Urothelium cell line (cell line): ENCODE measurements at regions not wholly inside any gene's neighbourhood (a gene's known extent, or its start where the extent isn't known, plus 50 kb on each side); places are given as distances from the start of the nearest gene placed in this dataset.
"Not testable (repeated sequence)": the region's sequence is repeated elsewhere in the genome, so short reads cannot be mapped to it uniquely, and the experiment has no call there.

Experiments
- DNase-seq: peaks from one replicate; pipeline ENCODE4 v3.0.0; 2011; ENCODE audit warnings: low spot score, mixed read lengths
- FAIRE-seq: peaks from 2 replicates; lab custom pipeline; 2011; peaks lifted over from hg19 to GRCh38; lab: Jason Lieb, UNC

- FAIRE-seq = no peak
- DNase-seq = no peak
Observed at GRCh38 chr9:106038266-106039001, 344.1 kb downstream of the TMEM38B start.

DNA sequence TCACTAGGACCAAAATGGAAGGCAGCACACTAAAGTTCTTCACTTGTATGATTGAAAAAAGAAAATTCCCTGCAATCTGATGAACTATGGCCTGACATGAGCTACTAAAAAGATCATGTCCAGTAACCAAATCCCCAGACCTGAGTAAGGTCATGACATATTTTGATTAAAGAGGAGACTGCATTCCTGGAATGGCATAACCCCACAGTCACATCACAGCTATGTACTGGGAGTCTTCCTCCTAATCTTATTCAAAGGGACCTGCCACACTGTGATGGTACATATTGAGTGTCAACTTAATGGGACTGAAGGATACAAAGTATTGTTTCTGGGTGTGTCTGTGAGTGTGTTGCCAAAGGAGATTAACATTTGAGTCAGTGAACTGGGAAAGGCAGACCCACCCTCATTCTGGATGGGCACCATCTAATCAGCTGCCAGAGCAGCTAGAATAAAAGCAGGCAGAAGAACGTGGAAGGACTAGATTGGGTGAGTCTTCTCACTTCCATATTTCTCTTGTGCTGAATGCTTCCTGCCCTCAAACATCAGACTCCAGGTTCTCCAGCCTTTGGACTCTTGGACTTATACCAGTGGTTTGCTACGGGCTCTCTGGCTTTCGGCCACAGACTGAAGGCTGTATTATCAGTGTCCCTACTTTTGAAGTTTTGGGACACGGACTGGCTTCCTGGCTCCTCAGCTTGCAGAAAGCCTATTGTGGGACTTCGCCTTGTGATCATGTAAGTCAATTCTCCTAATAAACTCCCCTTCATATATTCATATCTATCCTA, 345.0 kb downstream of the TMEM38B start:
- FAIRE-seq = no peak
- DNase-seq = no peak

DNA sequence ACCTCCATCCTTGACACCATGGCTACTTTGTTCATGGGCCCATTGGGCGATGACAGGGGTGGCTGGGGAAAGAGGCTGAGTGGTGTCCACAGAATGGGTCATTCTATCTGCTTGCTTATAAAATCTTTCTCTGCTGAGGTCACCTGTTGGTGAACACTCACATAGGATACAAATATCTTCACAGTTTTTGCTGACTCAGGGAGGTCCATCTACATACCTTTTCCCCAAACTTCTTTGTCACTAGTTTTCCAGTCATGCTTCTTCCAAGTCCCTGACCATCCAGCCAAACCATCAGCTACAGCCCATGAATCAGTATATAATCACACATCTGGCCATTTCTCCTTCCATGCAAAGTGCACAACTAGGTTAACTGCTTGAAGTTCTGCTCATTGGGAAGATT, 347.6 kb downstream of the TMEM38B start:
- DNase-seq, FAIRE-seq: not testable (repeated sequence)

- FAIRE-seq = no peak
- DNase-seq = no peak
Observed at GRCh38 chr9:106051545-106051944, 357.2 kb downstream of the TMEM38B start.

DNA sequence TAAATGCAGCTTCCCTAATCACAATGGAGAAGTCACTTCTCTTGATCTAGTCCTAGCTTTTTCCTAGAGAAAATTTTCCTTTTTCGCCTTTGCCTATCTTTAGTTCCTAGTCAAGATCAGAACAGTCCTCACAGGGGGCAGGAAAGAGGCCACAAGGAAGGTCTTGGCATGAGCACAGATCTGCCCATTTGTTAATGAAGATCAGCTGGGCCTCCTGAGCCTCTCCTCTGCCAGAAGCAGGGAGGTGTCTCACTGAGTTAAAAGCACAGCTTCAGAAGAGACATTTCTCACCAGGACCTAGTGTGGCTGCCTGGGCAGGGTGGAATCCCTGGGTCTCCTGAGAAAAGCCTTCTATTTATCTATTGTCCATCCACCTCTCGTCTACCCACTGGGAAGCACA, 357.8 kb downstream of the TMEM38B start:
- no peak for FAIRE-seq

DNA sequence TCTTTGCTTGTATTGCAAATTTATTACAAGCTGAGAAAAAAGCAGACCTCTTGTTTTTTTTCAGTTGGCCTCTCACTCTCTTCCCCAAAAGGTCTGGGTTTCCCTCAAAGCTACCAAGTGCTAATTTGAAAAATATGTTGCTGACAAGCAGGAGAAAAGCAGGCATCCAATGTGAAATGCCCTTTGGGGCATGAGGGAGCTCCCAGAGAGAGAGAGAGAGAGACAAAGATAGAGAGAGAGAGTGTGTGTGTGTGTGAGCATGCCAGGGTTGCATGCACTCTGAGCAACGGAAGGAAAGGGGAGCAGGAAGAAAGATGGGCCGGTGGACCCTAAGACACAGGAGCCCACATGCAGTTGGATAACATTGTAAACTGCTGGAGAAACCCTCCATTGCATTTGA, 358.4 kb downstream of the TMEM38B start:
- DNase-seq (no peak), FAIRE-seq (no peak)

More for the DNA sequence above, 357.8 kb downstream of the TMEM38B start:
- DNase-seq = no peak

GRCh38 chr9:106056328-106056727, 362.0 kb downstream of the TMEM38B start:
- DNase-seq (no peak), FAIRE-seq (no peak)

DNA sequence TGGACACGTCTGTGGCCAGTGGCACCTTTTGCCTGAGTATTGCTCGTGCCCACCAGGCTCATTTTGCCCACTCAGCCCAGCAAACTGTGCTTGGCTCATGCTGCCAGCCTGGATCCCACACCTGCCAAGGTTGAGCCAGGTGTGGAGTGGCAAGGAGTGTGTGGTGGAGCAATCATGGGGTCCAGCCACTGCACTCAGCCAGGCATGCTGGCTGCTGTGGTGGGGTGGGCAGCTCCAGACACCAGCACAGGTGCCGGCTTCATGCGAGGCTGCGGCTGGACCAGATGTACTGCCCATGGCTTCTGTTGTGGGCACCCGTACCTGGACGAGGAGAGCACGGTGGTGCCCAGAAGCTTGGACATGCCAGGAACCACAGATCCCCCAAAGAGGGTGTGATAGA, 364.1 kb downstream of the TMEM38B start:
- FAIRE-seq (no peak), DNase-seq (no peak)

GRCh38 chr9:106059886-106060285, 365.5 kb downstream of the TMEM38B start:
- no peak for DNase-seq
- FAIRE-seq = no peak

DNA sequence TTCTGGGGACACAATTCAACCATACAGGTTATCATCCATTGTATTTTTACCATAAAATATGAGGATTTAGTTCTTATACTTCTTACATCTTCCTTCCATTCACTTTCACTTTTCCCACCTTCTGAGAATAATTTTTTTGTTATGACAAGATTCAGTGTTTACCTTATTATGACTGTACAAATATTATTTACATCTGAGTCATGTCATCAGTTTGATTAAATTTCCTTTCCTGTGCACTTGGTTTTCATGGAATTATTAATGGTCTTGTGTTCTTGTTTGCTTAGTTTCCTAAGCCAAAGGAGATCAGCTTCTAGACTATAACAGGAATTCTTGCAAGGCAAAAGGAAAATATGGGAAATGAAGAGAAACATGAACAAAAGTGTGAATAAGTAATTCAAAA, 366.5 kb downstream of the TMEM38B start:
- no peak for FAIRE-seq
- no peak for DNase-seq

DNA sequence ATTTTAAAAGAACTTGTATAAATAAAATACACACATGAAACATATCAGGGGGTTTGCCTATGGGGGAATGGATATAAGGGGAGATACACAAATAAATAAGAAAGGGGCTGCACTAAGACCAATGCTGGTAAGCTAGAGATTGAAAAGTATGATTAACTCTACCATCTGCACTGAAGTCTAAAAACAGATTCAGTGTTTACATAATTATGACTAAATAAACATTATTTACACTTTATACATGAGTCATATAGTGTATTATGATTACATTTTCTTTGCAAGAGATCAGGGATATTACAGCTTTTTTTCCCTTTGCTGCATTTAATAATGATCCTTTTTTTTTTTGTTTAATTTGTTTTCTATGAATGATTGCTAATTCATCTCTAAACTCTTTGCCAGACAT, 367.9 kb downstream of the TMEM38B start:
- FAIRE-seq = no peak
- no peak for DNase-seq

DNA sequence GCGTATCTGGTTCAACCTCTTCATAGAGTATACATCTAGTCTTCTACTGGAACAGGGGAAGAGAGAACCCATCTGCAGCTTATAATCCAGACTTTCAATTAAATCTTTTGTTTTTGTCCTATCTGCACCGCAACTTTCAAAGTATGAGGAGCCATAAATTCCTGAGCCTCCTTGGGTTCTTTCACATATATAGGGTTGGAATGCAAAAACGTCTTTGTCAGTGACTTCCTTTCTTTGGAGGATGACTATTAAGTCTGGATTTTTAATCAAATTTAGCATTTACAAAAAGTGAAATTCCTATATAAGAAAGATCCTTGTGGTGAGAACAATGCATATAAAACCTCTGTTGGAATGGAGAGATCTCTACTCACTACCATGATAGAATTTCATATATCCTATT, 370.8 kb downstream of the TMEM38B start:
- no peak for FAIRE-seq
- no peak for DNase-seq

DNA sequence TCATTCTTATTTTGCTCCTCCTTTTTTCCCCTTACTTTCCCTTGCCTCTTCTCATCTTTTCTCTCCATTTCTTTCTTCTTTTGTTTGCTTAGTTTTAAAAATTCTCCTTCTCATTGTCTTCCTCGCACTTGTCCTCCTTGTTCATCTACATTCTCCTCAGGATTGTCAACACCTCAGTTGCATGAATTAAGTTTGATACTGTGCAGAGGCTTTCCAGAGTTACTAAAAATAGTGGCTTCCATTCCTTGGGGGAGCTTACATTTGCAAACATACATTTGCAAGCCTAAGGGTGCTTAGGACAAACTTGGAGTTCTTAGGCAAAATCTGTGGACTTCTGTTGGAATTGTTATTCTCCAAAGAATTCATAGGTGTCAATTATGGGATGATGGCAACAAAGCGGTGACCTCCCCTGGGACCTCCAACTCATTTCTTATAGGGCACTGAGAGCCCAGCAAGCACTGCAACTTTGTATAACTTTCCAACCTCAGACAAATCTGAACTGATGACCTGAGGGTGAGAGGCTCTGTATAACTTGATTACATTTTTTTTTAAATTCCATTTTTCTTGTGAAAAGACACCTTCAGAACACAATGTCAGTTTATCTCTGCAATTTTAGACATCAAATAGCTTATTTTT, 371.4 kb downstream of the TMEM38B start:
- no peak for DNase-seq
- FAIRE-seq = no peak

- FAIRE-seq = no peak
- no peak for DNase-seq
Observed at GRCh38 chr9:106066940-106067524, 372.7 kb downstream of the TMEM38B start.

GRCh38 chr9:106069241-106069640, 374.9 kb downstream of the TMEM38B start:
- no peak for DNase-seq
- FAIRE-seq = no peak

DNA sequence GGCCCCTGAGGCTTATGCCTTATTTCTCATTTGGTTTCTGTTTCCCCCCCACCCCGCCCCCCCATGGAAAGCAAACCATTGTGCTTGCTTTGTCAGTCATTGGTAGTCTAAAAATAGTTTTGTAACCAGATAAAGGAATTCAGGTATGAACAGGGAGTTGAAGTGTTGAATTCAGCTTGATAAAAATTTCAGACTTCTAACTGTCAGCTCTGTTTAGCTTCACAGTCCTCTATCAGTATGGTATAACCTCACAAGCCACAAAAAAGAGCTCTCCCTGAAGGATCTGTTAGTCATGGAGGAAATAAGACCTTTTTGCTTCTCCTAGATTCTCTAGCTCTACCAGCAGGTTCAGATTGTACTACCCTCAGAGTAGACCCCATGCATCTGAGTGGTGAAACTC, 378.1 kb downstream of the TMEM38B start:
- DNase-seq (no peak), FAIRE-seq (no peak)

- no peak for FAIRE-seq
- no peak for DNase-seq
Observed at GRCh38 chr9:106074006-106074405, 379.7 kb downstream of the TMEM38B start.

DNA sequence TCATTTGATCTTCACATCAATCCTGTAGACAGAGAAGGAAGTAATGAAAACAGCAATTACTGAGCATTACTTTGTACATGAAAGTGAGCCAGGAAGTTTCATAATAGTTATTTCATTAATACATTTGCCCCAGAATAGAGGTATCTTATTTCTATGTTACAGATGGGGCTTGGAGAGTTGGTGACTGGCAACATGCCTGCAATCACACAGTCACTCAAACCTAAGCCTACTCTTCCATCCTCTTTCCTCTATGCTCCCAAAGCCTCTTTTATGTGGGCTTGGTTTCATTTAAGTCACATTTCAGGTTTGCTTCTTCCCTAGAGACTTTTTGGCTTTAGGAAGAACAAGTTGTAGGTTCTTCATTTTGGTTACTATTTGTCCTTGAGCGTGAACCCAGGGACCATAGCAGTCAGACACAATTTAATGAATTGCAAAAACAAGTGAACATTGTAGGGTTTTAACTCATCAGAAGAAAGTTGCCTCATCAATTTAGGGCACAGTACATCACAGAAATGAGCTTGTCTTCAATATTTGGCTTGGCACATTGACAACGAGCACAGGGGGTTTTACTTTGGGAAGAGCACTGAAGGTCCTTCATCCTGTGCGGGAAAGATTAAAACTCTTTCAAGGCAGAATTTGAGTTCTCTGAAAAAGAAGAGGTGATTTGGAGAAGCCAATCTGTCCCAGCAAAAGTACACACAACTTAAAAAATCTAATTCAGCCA, 381.1 kb downstream of the TMEM38B start:
- no peak for FAIRE-seq

GRCh38 chr9:106075960-106076327, 381.6 kb downstream of the TMEM38B start:
- DNase-seq = peak; percentile 78
- FAIRE-seq = no peak

More for the DNA sequence above, 381.1 kb downstream of the TMEM38B start:
- peak; percentile 23 for DNase-seq

DNA sequence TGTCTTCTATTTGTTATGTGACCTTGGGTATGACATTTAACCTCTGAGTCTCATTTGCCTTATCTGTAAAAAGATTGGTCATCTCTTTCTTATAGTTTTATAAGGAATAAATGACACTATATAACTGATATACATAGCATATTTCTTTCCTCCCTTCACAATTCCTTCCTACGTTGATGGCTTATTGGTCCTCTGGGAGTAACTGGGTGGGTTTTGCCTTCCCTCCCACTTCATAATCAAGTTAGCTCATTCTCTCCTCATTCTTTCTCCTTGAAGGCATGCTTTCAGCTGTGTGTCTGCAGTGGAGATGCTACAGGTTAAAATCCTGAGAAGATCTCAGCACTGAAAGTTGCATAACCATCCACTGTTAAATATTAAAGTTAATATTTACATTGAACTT, 382.4 kb downstream of the TMEM38B start:
- no peak for FAIRE-seq

DNA sequence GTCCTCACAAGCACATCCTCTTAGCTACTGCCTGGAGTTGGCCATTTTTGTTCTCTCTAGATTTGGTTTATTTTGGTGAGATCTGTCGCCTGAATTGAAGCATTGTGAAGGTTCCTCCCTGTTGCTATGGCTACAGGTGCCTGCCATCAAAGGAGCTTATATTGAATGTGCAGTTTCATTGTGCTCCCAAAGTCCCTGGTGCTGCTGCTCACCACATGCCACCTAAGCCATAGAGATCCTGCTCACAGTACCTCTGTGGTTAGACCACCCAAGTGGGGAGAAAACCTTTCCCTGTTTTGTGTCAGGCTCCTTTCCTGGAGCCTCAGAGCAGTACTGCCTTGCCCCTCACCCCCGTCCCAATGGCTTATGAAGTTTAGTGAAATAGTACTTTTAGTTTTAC, 383.4 kb downstream of the TMEM38B start:
- peak; percentile 42 for DNase-seq
- no peak for FAIRE-seq

More for the DNA sequence above, 382.4 kb downstream of the TMEM38B start:
- no peak for DNase-seq
